ENCODE measurements at regions not wholly inside any gene's neighbourhood (a gene's known extent, or its start where the extent isn't known, plus 50 kb on each side); places are given as distances from the start of the nearest gene placed in this dataset.
"Not testable (repeated sequence)": the region's sequence is repeated elsewhere in the genome, so short reads cannot be mapped to it uniquely, and the experiment has no call there.

DNA sequence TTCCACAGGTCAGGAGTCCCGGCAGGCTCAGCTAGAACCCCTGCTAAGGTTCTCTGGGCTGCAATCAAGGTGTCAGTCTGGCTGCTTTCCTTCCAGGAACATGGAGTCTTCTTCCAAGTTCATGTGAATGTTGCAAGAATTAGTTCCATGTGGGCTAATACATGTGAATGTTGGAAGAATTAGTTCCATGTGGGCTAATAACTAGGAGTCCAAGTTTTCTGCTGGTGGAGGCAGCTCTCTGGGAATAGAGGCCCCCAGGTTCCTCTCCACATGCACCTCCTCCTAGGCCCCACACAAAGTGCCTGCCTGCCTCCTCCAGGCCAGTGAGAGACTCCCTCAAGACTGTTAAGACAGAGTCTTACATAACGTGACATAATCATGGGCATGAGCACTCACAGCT, 140.8 kb upstream of the SLC35G4 start:
- Mint-ChIP-seq H3K27me3 (ENCODE audit: low read depth) (no peaks in the 10 kb centered on the region), H3K4me1 (ENCODE audit: low read depth) (no peaks in the 10 kb centered on the region), H3K4me3 (no peak overlapping the region), H3K36me3 (ENCODE audit: insufficient read depth in 2 of 2) (no peaks in the 10 kb centered on the region), H3K27ac (no peak overlapping the region), H3K9me3 (no peaks in the 10 kb centered on the region)
- no peak for ATAC-seq (replicated peaks in 1 of 2)
- no peak for DNase-seq

DNA sequence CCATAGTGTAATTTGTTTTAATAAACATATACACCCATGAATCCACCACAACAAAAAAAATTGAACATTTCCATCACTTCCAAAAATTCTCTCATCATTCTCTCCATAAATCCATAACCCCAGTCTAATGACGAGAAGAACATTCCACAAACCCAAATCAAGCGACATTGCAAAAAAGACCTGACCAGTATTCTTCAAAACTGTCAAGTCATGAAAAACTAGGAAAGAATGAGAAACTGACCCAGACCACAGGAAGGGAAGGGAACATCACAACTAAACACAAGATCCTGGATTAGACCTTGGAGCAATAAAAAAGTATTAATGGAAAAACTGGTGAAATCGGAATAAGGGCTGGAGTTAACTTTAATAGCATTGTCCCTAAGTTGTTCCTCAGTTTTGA, 141.3 kb upstream of the SLC35G4 start:
- no peaks in the 10 kb centered on the region for H3K9me3 Mint-ChIP-seq
- no peaks in the 10 kb centered on the region for H3K27me3 Mint-ChIP-seq (ENCODE audit: low read depth)
- no peak overlapping the region for H3K4me3 Mint-ChIP-seq
- no peak for DNase-seq
- H3K27ac Mint-ChIP-seq = no peak overlapping the region
- no peaks in the 10 kb centered on the region for H3K36me3 Mint-ChIP-seq (ENCODE audit: insufficient read depth in 2 of 2)
- no peak for ATAC-seq (replicated peaks in 1 of 2)
- no peaks in the 10 kb centered on the region for H3K4me1 Mint-ChIP-seq (ENCODE audit: low read depth)

DNA sequence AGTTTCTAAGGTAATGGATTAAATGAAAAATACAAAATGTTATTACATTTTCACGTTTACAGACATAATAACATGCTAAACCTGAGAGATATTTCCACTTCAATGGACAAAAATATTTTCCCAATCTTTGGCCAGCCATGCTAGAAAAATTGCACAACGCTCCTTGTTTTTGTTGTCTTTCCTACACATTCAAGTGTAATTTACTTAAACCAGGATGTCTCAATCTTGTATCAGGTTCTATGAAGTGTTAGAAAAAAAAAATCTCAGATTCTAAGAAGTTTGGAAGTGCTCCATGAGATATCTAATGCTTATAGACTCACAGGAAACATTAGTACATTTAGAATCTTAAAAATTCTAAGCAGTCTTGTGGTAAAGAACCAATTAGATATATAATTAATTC, 141.8 kb upstream of the SLC35G4 start:
- Mint-ChIP-seq H3K4me3 (no peak overlapping the region), H3K9me3 (no peaks in the 10 kb centered on the region), H3K36me3 (ENCODE audit: insufficient read depth in 2 of 2) (no peaks in the 10 kb centered on the region), H3K27me3 (ENCODE audit: low read depth) (no peaks in the 10 kb centered on the region), H3K27ac (no peak overlapping the region), H3K4me1 (ENCODE audit: low read depth) (no peaks in the 10 kb centered on the region)
- no peak for ATAC-seq (replicated peaks in 1 of 2)
- no peak for DNase-seq

DNA sequence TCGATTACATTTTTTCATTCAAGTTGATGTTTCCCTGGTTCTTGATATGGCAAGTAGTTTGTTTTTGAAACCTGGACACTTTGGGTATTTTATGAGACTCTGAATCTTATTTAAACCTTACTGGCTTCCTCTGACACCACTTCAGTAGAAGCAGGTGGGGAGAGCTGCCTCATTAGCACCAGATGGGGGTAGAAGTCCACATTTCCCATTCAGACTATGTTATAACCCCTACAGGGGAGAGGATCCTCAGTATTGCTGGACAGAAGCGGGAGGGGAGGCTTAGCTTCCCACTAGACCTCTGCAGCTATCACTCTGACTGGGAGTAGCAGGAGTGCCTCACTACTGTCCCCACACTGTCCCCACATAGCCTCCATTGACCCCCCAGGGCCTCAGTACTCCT, 145.3 kb upstream of the SLC35G4 start:
- no peak for ATAC-seq (replicated peaks in 1 of 2)
- Mint-ChIP-seq H3K27me3 (ENCODE audit: low read depth) (no peaks in the 10 kb centered on the region), H3K4me1 (ENCODE audit: low read depth) (no peaks in the 10 kb centered on the region)

DNA sequence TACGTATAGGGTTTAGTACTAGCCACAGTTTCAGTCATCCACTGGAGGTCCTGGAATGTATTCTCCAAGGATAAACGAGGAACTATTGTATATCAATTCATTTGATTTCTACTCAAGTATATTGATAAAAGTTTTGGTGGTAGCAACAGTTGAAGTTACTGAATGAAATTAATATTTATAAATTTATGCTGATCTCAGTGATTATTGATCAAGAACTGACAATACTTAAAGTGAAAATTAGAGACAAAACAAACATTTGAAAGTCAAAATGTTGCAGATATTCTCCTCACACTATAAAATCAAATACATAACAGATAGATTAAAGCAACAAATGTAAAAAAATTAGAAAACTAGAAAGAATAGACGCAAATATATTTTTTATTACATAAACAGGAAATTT, 150.9 kb upstream of the SLC35G4 start:
- ATAC-seq (replicated peaks in 1 of 2) (no peak), DNase-seq (no peak)
- H3K9me3 Mint-ChIP-seq = no peaks in the 10 kb centered on the region
- no peak overlapping the region for H3K4me3 Mint-ChIP-seq
- H3K27ac Mint-ChIP-seq = no peak overlapping the region
- no peaks in the 10 kb centered on the region for H3K27me3 Mint-ChIP-seq (ENCODE audit: low read depth)
- H3K4me1 Mint-ChIP-seq (ENCODE audit: low read depth) = no peaks in the 10 kb centered on the region
- no peaks in the 10 kb centered on the region for H3K36me3 Mint-ChIP-seq (ENCODE audit: insufficient read depth in 2 of 2)

More for the DNA sequence above, 145.3 kb upstream of the SLC35G4 start:
- Mint-ChIP-seq H3K9me3 (no peaks in the 10 kb centered on the region), H3K4me3 (no peak overlapping the region), H3K27ac (no peak overlapping the region), H3K36me3 (ENCODE audit: insufficient read depth in 2 of 2) (no peaks in the 10 kb centered on the region)
- DNase-seq = no peak

DNA sequence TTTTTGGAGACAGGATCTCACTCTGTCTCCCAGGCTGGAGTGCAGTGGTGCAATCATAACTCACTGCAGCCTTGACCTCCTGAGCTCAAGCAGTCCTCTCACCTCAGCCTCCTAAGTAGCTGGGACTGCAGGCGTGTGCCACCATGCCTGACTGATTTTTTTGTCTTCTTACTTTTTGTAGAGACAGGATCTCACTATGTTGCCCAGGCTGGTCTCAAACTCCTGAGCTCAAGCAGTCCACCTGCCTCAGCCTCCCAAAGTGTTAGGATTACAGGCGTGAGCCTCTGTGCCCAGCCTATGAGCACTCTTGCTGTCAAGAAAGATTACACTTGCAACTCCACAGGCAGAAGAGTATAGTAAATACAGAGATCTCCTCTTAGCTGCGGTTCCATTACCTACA, 151.5 kb upstream of the SLC35G4 start:
- H3K9me3 Mint-ChIP-seq; H3K4me3 Mint-ChIP-seq; H3K27ac Mint-ChIP-seq; H3K4me1 Mint-ChIP-seq (ENCODE audit: low read depth); H3K36me3 Mint-ChIP-seq (ENCODE audit: insufficient read depth in 2 of 2); H3K27me3 Mint-ChIP-seq (ENCODE audit: low read depth); ATAC-seq (replicated peaks in 1 of 2); DNase-seq: not testable (repeated sequence)

DNA sequence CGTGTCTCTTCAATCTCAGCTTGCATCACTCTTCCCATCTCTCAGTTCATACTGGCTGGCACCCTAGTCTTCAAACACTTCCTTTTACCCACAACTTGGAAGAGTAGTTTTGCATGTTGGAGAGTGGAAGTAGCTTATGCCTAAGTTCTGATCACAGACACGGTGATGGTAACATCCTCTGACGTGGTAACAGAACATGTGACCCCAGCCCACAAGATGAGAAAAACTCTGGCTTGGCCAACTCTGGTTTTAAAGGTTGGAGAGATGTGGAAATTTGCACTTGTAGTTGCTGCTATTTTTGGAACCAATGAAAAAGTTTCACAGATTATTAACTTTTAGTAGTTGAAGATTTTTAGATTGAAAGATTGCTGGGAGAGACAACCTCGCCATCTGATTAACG, 155.4 kb upstream of the SLC35G4 start:
- Mint-ChIP-seq H3K27ac (no peak overlapping the region), H3K36me3 (ENCODE audit: insufficient read depth in 2 of 2) (no peaks in the 10 kb centered on the region), H3K27me3 (ENCODE audit: low read depth) (no peaks in the 10 kb centered on the region), H3K4me3 (no peak overlapping the region), H3K4me1 (ENCODE audit: low read depth) (no peaks in the 10 kb centered on the region), H3K9me3 (peaks cover 0 to 3% of the 10 kb centered on the region in 2 donors)
- ATAC-seq (replicated peaks in 1 of 2) (no peak), DNase-seq (no peak)

DNA sequence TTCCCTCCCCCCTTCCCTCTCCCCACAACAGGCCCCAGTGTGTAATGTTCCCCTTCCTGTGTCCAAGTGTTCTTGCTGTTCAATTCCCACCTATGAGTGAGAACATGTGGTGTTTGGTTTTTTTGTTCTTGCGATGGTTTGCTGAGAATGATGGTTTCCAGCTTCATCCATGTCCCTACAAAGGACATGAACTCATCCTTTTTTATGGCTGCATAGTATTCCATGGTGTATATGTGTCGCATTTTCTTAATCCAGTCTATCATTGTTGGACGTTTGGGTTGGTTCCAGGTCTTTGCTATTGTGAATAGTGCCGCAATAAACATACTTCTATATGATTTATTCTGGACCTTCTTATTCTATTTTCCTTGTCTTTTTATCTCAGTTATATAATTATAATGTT, 165.2 kb upstream of the SLC35G4 start:
- ATAC-seq (replicated peaks in 1 of 2); H3K27me3 Mint-ChIP-seq (ENCODE audit: low read depth); H3K9me3 Mint-ChIP-seq; DNase-seq; H3K27ac Mint-ChIP-seq; H3K36me3 Mint-ChIP-seq (ENCODE audit: insufficient read depth in 2 of 2); H3K4me1 Mint-ChIP-seq (ENCODE audit: low read depth); H3K4me3 Mint-ChIP-seq: not testable (repeated sequence)

DNA sequence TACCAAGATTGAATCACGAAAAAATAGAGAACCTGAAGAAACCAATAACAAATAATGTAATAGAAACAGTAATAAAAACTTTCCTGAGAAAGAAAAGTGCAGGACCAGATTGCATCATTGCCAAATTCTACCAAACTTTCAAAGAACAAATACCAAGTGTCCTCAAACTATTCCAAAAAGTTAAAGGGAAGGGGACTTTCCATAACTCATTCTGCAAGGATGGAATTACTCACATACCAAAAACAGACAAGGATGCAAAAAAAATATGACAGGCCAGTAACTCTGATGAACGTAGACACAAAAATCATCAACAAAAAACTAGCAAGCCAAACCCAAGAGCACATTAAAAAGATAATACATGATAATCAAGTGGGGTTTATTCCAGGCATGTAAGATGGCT, 172.3 kb upstream of the SLC35G4 start:
- H3K4me1 Mint-ChIP-seq (ENCODE audit: low read depth) = no peaks in the 10 kb centered on the region
- H3K36me3 Mint-ChIP-seq (ENCODE audit: insufficient read depth in 2 of 2) = peaks cover 0 to 1% of the 10 kb centered on the region in 2 donors
- no peaks in the 10 kb centered on the region for H3K27me3 Mint-ChIP-seq (ENCODE audit: low read depth)
- peaks cover 0 to 1% of the 10 kb centered on the region in 2 donors for H3K9me3 Mint-ChIP-seq
- ATAC-seq (replicated peaks in 1 of 2) (no peak), DNase-seq (no peak)
- H3K27ac Mint-ChIP-seq = no peak overlapping the region
- no peak overlapping the region for H3K4me3 Mint-ChIP-seq

DNA sequence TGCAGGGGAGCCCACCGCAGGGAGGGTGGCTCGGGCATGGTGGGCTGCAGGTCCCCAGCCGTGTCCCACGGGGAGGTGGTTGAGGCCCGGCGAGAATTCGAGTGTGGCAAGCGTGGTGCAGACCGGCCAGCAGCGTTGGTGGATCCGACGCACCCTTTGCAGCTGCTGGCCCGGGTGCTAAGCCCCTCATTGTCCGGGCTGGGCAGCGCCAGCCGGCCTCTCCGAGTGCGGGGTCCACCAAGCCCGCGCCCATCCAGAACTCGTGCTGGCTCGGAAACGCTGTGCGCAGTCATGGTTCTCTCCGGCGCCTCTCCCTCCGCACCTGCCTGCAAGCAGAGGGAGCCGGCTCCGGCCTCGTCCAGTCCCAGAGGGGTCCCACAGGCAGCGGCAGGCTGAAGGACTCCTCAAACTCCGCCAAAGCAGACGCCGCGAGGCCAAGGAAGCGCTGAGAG, 177.0 kb upstream of the SLC35G4 start:
- ATAC-seq (replicated peaks in 1 of 2) = no peak
- no peaks in the 10 kb centered on the region for H3K36me3 Mint-ChIP-seq (ENCODE audit: insufficient read depth in 2 of 2)
- H3K27me3 Mint-ChIP-seq (ENCODE audit: low read depth) = no peaks in the 10 kb centered on the region

DNA sequence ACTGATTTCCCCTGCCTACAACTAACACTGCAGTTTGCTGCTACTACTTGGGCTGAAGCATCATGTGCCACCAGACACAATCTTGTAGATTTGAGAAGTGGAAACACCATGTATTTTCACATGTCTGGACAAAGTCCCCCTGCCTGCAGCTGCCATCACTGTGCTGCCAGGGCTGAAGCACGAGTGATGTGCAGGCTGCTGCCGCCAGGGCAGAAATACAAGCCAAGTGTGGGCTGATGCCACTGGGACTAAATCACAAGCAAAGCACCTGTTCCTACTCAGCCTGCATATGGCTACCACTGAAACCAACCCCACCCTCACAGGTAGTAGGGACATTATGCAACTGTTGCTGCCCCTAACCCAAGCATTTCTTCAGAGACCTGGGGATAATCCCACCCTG, 179.5 kb upstream of the SLC35G4 start:
- no peaks in the 10 kb centered on the region for H3K4me1 Mint-ChIP-seq (ENCODE audit: low read depth)
- H3K27me3 Mint-ChIP-seq (ENCODE audit: low read depth) = no peaks in the 10 kb centered on the region
- H3K4me3 Mint-ChIP-seq = no peak overlapping the region
- peaks cover 0 to 3% of the 10 kb centered on the region in 2 donors for H3K9me3 Mint-ChIP-seq
- DNase-seq (no peak), ATAC-seq (replicated peaks in 1 of 2) (no peak)
- no peaks in the 10 kb centered on the region for H3K36me3 Mint-ChIP-seq (ENCODE audit: insufficient read depth in 2 of 2)
- H3K27ac Mint-ChIP-seq = no peak overlapping the region

More for the DNA sequence above, 177.0 kb upstream of the SLC35G4 start:
- Mint-ChIP-seq H3K27ac (no peak overlapping the region), H3K9me3 (no peaks in the 10 kb centered on the region), H3K4me1 (ENCODE audit: low read depth) (no peaks in the 10 kb centered on the region), H3K4me3 (no peak overlapping the region)
- no peak for DNase-seq

DNA sequence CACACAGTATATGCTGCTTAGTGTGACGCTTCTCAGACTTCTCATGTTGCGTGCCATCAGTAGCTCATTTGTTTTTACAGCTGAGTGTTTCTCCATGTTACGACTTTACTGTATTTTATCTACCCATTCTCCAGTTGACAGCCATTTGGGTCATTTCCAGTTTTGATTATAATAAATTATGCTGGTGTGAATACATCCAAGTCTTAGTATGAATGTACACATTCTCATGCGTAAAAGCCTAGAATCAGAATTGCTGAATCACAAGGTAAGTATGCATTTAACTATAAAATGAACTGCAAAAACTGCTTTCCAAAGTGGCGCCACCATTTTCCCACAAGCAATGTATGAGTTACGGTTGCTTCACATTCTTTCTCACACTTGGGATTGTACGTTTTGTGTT, 184.2 kb upstream of the SLC35G4 start:
- DNase-seq = no peak
- no peak overlapping the region for H3K27ac Mint-ChIP-seq
- H3K27me3 Mint-ChIP-seq (ENCODE audit: low read depth) = no peaks in the 10 kb centered on the region
- no peak for ATAC-seq (replicated peaks in 1 of 2)
- no peaks in the 10 kb centered on the region for H3K4me1 Mint-ChIP-seq (ENCODE audit: low read depth)
- H3K9me3 Mint-ChIP-seq = peaks cover 2 to 7% of the 10 kb centered on the region in 2 donors
- H3K36me3 Mint-ChIP-seq (ENCODE audit: insufficient read depth in 2 of 2) = no peaks in the 10 kb centered on the region
- H3K4me3 Mint-ChIP-seq = no peak overlapping the region

DNA sequence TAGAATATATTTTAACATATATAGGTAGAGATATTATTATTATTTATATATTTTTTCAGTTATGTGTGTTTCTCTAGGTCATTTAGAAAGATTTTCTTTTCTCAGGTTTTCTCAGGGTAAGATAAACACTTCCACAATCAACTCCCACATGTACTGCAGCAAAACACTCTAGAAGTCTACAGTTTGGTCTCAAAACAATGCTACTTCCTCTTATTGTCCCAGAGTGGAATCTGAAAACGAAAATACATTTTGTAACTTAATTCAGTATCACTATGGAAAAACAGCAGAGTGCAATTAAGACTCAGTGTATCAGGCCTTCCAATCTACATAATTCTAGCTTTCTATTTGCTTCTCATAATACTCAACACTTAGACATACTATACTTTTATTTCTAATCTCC, 190.1 kb upstream of the SLC35G4 start:
- Mint-ChIP-seq H3K27ac (no peak overlapping the region), H3K9me3 (peaks cover 2 to 4% of the 10 kb centered on the region in 2 donors), H3K27me3 (ENCODE audit: low read depth) (no peaks in the 10 kb centered on the region), H3K4me3 (no peak overlapping the region), H3K4me1 (ENCODE audit: low read depth) (no peaks in the 10 kb centered on the region), H3K36me3 (ENCODE audit: insufficient read depth in 2 of 2) (no peaks in the 10 kb centered on the region)
- no peak for ATAC-seq (replicated peaks in 1 of 2)
- DNase-seq = no peak

DNA sequence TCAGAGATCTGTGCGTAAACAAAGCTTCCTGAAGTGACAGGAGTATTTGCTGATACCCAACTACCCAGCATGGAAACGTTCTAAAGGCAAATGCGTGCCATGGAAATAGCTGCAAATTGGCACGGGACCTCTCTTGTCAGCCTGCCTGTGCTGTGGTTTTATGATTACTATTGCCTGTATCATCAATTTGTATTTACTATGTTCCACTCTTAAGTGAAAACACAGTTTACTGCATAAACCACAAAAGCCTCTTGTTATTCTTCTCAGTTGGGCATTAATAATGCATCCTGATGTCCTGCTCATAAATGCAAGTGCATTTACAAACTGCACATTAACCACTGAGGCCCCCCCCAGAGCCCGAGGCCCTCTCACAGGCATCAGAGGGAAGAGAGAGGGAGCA, 196.6 kb upstream of the SLC35G4 start:
- DNase-seq (no peak), ATAC-seq (replicated peaks in 1 of 2) (no peak)
- H3K9me3 Mint-ChIP-seq = no peaks in the 10 kb centered on the region
- H3K4me3 Mint-ChIP-seq = no peak overlapping the region
- H3K27ac Mint-ChIP-seq = no peak overlapping the region
- no peaks in the 10 kb centered on the region for H3K36me3 Mint-ChIP-seq (ENCODE audit: insufficient read depth in 2 of 2)
- H3K27me3 Mint-ChIP-seq (ENCODE audit: low read depth) = no peaks in the 10 kb centered on the region
- no peaks in the 10 kb centered on the region for H3K4me1 Mint-ChIP-seq (ENCODE audit: low read depth)

Measured in activated T-cell treated with anti-CD3 and anti-CD28 coated beads, Interleukin-2, amount 50 U/mL, for 72 hours (primary cell).